Type B pancreatic cell (in vitro differentiated cells): ENCODE measurements at regions not wholly inside any gene's neighbourhood (a gene's known extent, or its start where the extent isn't known, plus 50 kb on each side); places are given as distances from the start of the nearest gene placed in this dataset.

Source experiments
- DNase-seq: peaks from one replicate; pipeline ENCODE4 v3.0.0; 2021; ENCODE audit warnings: mixed read lengths; ENCODE audit not compliant: unreplicated experiment; ENCODE audit errors: extremely low spot score
- H3K27ac Mint-ChIP-seq: 2 replicates; pipeline ENCODE4 v1.8.0; 2021; ENCODE audit warnings: mild to moderate bottlenecking, mixed read lengths
- H3K27me3 Mint-ChIP-seq: 2 replicates; pipeline ENCODE4 v1.8.0; 2021; ENCODE audit warnings: mixed read lengths
- H3K36me3 Mint-ChIP-seq: 2 replicates; pipeline ENCODE4 v1.8.0; 2021; ENCODE audit warnings: mixed read lengths
- H3K4me1 Mint-ChIP-seq: one replicate; pipeline ENCODE4 v1.8.0; 2021; ENCODE audit warnings: mixed read lengths; ENCODE audit not compliant: unreplicated experiment
- H3K4me3 Mint-ChIP-seq: 2 replicates; pipeline ENCODE4 v1.8.0; 2021; ENCODE audit warnings: mild to moderate bottlenecking, mixed read lengths
- H3K9me3 Mint-ChIP-seq: 2 replicates; pipeline ENCODE4 v1.8.0; 2021; ENCODE audit warnings: mixed read lengths
- CTCF ChIP-seq: fragments of 200-600 bp; sonication (generic); conservative IDR thresholded peaks from 2 replicates; pipeline ENCODE4 v1.5.0; 2021; ENCODE audit warnings: antibody characterized with exemption, mild to moderate bottlenecking

GRCh38 chr10:105949721-105950120 is 1214.8 kb downstream of the SORCS1 start:
- H3K27me3 Mint-ChIP-seq = no peaks in the 10 kb centered on the region
- TF ChIP-seq CTCF = no peak
- H3K9me3 Mint-ChIP-seq = no peaks in the 10 kb centered on the region
- no peak overlapping the region for H3K4me3 Mint-ChIP-seq
- H3K4me1 Mint-ChIP-seq = peaks cover 21% of the 10 kb centered on the region
- H3K27ac Mint-ChIP-seq = no peak overlapping the region
- DNase-seq = no peak
- no peaks in the 10 kb centered on the region for H3K36me3 Mint-ChIP-seq

GRCh38 chr10:105925045-105925785 is 1239.3 kb downstream of the SORCS1 start:
- Mint-ChIP-seq H3K9me3 (no peaks in the 10 kb centered on the region), H3K27ac (no peak overlapping the region), H3K4me1 (no peaks in the 10 kb centered on the region), H3K36me3 (no peaks in the 10 kb centered on the region), H3K27me3 (no peaks in the 10 kb centered on the region), H3K4me3 (no peak overlapping the region)
- no peak for TF ChIP-seq CTCF
- no peak for DNase-seq

GRCh38 chr10:105921348-105921747 is 1243.2 kb downstream of the SORCS1 start:
- H3K27ac Mint-ChIP-seq = no peak overlapping the region
- no peaks in the 10 kb centered on the region for H3K9me3 Mint-ChIP-seq
- DNase-seq = no peak
- TF ChIP-seq CTCF = no peak
- no peaks in the 10 kb centered on the region for H3K4me1 Mint-ChIP-seq
- no peak overlapping the region for H3K4me3 Mint-ChIP-seq
- H3K27me3 Mint-ChIP-seq = no peaks in the 10 kb centered on the region
- no peaks in the 10 kb centered on the region for H3K36me3 Mint-ChIP-seq

- H3K4me3 Mint-ChIP-seq = no peak overlapping the region
- H3K27me3 Mint-ChIP-seq = no peaks in the 10 kb centered on the region
- no peak for TF ChIP-seq CTCF
- no peak for DNase-seq
- H3K27ac Mint-ChIP-seq = no peak overlapping the region
- no peaks in the 10 kb centered on the region for H3K9me3 Mint-ChIP-seq
- H3K36me3 Mint-ChIP-seq = no peaks in the 10 kb centered on the region
- H3K4me1 Mint-ChIP-seq = no peaks in the 10 kb centered on the region
Observed at GRCh38 chr10:105914432-105914831, 1250.1 kb downstream of the SORCS1 start.

GRCh38 chr10:105908701-105909100 is 1255.8 kb downstream of the SORCS1 start:
- Mint-ChIP-seq H3K27ac (no peak overlapping the region), H3K27me3 (no peaks in the 10 kb centered on the region), H3K36me3 (no peaks in the 10 kb centered on the region), H3K4me1 (no peaks in the 10 kb centered on the region), H3K4me3 (no peak overlapping the region), H3K9me3 (no peaks in the 10 kb centered on the region)
- DNase-seq = no peak
- no peak for TF ChIP-seq CTCF

GRCh38 chr10:105885495-105885894 is 1244.4 kb downstream of the SORCS3 start:
- H3K4me1 Mint-ChIP-seq = no peaks in the 10 kb centered on the region
- no peak for DNase-seq
- TF ChIP-seq CTCF = no peak
- peaks cover 4% of the 10 kb centered on the region for H3K9me3 Mint-ChIP-seq
- H3K36me3 Mint-ChIP-seq = no peaks in the 10 kb centered on the region
- no peak overlapping the region for H3K27ac Mint-ChIP-seq
- no peak overlapping the region for H3K4me3 Mint-ChIP-seq
- no peaks in the 10 kb centered on the region for H3K27me3 Mint-ChIP-seq
